Stimulated activated CD8-positive, alpha-beta memory T cell treated with anti-CD3 and anti-CD28 coated beads, Interleukin-7, amount 100 ng/mL, for 4 hours (primary cell): ENCODE measurements at regions not wholly inside any gene's neighbourhood (a gene's known extent, or its start where the extent isn't known, plus 50 kb on each side); places are given as distances from the start of the nearest gene placed in this dataset.

Experiments
- DNase-seq, 2 donors: peaks; one replicate each; pipeline ENCODE4 v3.0.0-alpha.2; 2020; ENCODE audit warnings: low read depth in 2 of 2

- no peak for DNase-seq
Observed at GRCh38 chr6:105851113-105851580, 235.0 kb upstream of the PRDM1 start.

- DNase-seq: no peak
Observed at GRCh38 chr6:105850261-105851112, 235.6 kb upstream of the PRDM1 start.

- DNase-seq: no peak
Observed at GRCh38 chr6:105849746-105850145, 236.4 kb upstream of the PRDM1 start.

GRCh38 chr6:105847433-105847832 is 238.7 kb upstream of the PRDM1 start:
- no peak for DNase-seq

GRCh38 chr6:105844275-105844883 is 241.8 kb upstream of the PRDM1 start:
- DNase-seq: no peak

GRCh38 chr6:105839266-105839665 is 246.9 kb upstream of the PRDM1 start:
- no peak for DNase-seq

- DNase-seq: no peak
Observed at GRCh38 chr6:105838171-105838570, 248.0 kb upstream of the PRDM1 start.

- DNase-seq: no peak
Observed at GRCh38 chr6:105836889-105837288, 249.2 kb upstream of the PRDM1 start.

GRCh38 chr6:105836379-105836778 is 249.8 kb upstream of the PRDM1 start:
- no peak for DNase-seq

- no peak for DNase-seq
Observed at GRCh38 chr6:105835373-105835772, 250.8 kb upstream of the PRDM1 start.

GRCh38 chr6:105833959-105834947 is 251.9 kb upstream of the PRDM1 start:
- no peak for DNase-seq

GRCh38 chr6:105832313-105832761 is 253.8 kb upstream of the PRDM1 start:
- no peak for DNase-seq

- DNase-seq: no peak
Observed at GRCh38 chr6:105831311-105832097, 254.6 kb upstream of the PRDM1 start.

GRCh38 chr6:105825210-105825609 is 260.9 kb upstream of the PRDM1 start:
- DNase-seq: no peak

- DNase-seq: no peak
Observed at GRCh38 chr6:105824732-105825131, 261.4 kb upstream of the PRDM1 start.

GRCh38 chr6:105821777-105822176 is 264.4 kb upstream of the PRDM1 start:
- no peak for DNase-seq

GRCh38 chr6:105821027-105821426 is 265.1 kb upstream of the PRDM1 start:
- no peak for DNase-seq

- no peak for DNase-seq
Observed at GRCh38 chr6:105819745-105820144, 266.4 kb upstream of the PRDM1 start.

- no peak for DNase-seq
Observed at GRCh38 chr6:105818505-105818904, 267.6 kb upstream of the PRDM1 start.

- no peak for DNase-seq
Observed at GRCh38 chr6:105817961-105818360, 268.2 kb upstream of the PRDM1 start.

- no peak for DNase-seq
Observed at GRCh38 chr6:105817370-105817769, 268.8 kb upstream of the PRDM1 start.
